Urinary bladder (tissue), 3 donors: ENCODE measurements at regions not wholly inside any gene's neighbourhood (a gene's known extent, or its start where the extent isn't known, plus 50 kb on each side); places are given as distances from the start of the nearest gene placed in this dataset.
"Not testable (repeated sequence)": the region's sequence is repeated elsewhere in the genome, so short reads cannot be mapped to it uniquely, and the experiment has no call there.

ENCODE experiments used
- DNase-seq: peaks from one replicate; pipeline ENCODE4 v3.0.0-alpha.2; 2015; ENCODE audit errors: extremely low spot score
- H3K27ac ChIP-seq: one replicate; pipeline ENCODE4 v1.5.1; 2013; ENCODE audit warnings: low read depth, mild to moderate bottlenecking, moderate library complexity
- H3K36me3 ChIP-seq: one replicate; pipeline ENCODE4 v1.6.1; 2013; ENCODE audit warnings: mild to moderate bottlenecking, moderate library complexity; ENCODE audit not compliant: insufficient read depth
- H3K4me1 ChIP-seq: one replicate; pipeline ENCODE4 v1.6.1; 2013; ENCODE audit warnings: mild to moderate bottlenecking, moderate library complexity; ENCODE audit not compliant: insufficient read depth
- H3K4me3 ChIP-seq: one replicate; pipeline ENCODE4 v1.5.1; 2013; ENCODE audit warnings: low read depth, low read length
- WGBS: extraction: QIAGEN DNeasy Blood & Tissue Kit; methylation state at CpG from one replicate; pipeline ENCODE4 v1.1.7; 2013; 5-methylcytosine and 5-hydroxymethylcytosine counted together
- donor health status: healthy with polysubstance abuse.
- donor health status: healthy.

- DNase-seq: no peak
- 63% methylated on average over 4 of the region's 4 CpGs for WGBS
- H3K27ac ChIP-seq: no peak overlapping the region
Measured at GRCh38 chr3:101995371-101996046, 146.2 kb downstream of the NFKBIZ start.

DNA sequence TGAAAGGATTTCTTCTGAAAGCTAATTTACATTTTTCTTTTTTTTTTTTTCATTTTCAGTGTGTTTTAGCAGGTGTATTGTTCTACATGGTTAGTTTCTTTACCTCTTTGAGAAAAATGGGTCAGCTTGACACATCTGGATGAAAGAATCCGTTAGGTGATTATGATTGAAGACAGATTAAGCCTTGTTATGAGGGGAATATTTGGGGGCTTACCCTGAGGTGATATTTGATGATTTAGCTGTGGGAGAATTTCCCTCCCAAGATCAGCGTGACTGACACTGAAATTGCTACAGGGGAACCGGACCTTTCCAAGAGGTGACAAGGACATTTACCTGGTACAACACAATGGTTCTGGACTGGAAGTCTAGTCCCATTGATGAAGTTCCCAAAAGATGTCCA lies 147.5 kb downstream of the NFKBIZ start:
- Histone ChIP-seq H3K27ac (no peak overlapping the region), H3K36me3 (no peaks in the 10 kb centered on the region), H3K4me1 (no peaks in the 10 kb centered on the region), H3K4me3 (no peak overlapping the region)
- 96% methylated on average over 3 of the region's 3 CpGs for WGBS
- DNase-seq: no peak

More at GRCh38 chr3:101995371-101996046, 146.2 kb downstream of the NFKBIZ start:
- Histone ChIP-seq H3K36me3 (no peaks in the 10 kb centered on the region), H3K4me1 (no peaks in the 10 kb centered on the region), H3K4me3 (no peak overlapping the region)

- no peak for DNase-seq
- H3K4me1 ChIP-seq: no peaks in the 10 kb centered on the region
- 80% methylated on average over 3 of the region's 3 CpGs for WGBS
Measured at GRCh38 chr3:101998256-101998926, 149.1 kb downstream of the NFKBIZ start.

GRCh38 chr3:101999177-101999779 lies 150.0 kb downstream of the NFKBIZ start:
- H3K36me3 ChIP-seq: no peaks in the 10 kb centered on the region
- no peak overlapping the region for H3K4me3 ChIP-seq
- DNase-seq: no peak
- no peaks in the 10 kb centered on the region for H3K4me1 ChIP-seq
- H3K27ac ChIP-seq: no peak overlapping the region
- 81% methylated on average over 3 of the region's 3 CpGs for WGBS

More at GRCh38 chr3:101998256-101998926, 149.1 kb downstream of the NFKBIZ start:
- Histone ChIP-seq H3K27ac (no peak overlapping the region), H3K4me3 (no peak overlapping the region), H3K36me3 (no peaks in the 10 kb centered on the region)

GRCh38 chr3:102000620-102001209 lies 151.4 kb downstream of the NFKBIZ start:
- H3K4me1 ChIP-seq: no peaks in the 10 kb centered on the region
- H3K4me3 ChIP-seq: no peak overlapping the region
- no peak overlapping the region for H3K27ac ChIP-seq
- H3K36me3 ChIP-seq: no peaks in the 10 kb centered on the region
- WGBS: 89% methylated on average over 3 of the region's 3 CpGs
- no peak for DNase-seq

GRCh38 chr3:102002056-102002455 lies 152.7 kb downstream of the NFKBIZ start:
- H3K4me3 ChIP-seq: no peak overlapping the region
- DNase-seq: no peak
- H3K36me3 ChIP-seq: no peaks in the 10 kb centered on the region
- 94% methylated on average over 1 of the region's 1 CpG for WGBS
- no peak overlapping the region for H3K27ac ChIP-seq
- no peaks in the 10 kb centered on the region for H3K4me1 ChIP-seq

DNA sequence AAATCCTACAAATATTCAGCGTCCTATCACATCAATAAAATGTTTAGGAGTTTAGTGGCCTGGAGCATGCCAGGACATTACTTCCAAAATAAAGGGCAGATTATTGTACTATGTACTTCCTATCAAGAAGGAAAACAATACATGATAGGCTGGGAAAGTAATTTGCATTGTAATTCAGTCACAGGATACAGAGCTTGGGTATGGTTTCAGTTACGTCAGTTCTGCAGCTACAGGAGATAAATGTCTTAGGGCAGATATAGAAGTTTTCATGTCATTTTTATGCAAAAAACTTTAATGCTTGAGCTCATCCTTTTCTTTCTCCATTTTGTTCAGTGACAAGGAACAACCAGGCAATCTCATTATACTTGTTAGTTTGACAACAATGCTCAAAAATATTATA lies 155.2 kb downstream of the NFKBIZ start:
- DNase-seq: no peak
- WGBS: 93% methylated on average over 2 of the region's 2 CpGs
- no peaks in the 10 kb centered on the region for H3K36me3 ChIP-seq
- no peak overlapping the region for H3K4me3 ChIP-seq
- H3K27ac ChIP-seq: no peak overlapping the region
- no peaks in the 10 kb centered on the region for H3K4me1 ChIP-seq

GRCh38 chr3:102005551-102005950 lies 156.2 kb downstream of the NFKBIZ start:
- H3K4me1 ChIP-seq: no peaks in the 10 kb centered on the region

DNA sequence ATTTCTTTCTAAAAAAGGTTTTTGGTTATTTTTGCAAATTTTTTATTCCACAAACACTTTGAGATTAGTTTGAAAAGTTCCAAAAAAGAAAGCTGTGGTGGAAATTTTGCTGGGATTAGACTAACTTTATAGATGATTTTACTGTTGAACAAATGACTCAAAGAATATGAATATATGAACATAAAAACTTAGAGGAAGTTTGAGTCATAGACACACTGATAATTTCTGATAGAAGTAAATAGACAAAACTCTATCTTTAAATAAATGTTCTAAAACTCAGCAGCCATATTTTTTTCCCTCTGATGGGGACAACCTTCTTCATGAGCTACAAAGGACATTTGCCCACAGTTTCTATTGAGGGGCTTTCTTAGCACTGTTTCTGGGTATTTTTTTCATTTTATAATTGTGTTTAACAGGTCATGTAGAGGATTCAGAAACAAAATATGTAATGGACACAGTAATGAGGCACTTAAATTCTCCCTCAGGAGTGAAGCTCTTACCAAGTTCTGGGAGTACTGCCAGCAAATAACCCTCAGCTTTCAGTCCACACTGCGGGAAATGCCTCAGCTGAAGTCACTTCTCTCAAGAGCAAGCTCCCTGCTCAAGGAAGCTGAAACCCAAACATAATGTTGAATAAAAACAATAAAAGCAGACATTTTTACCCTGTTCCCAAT lies 157.6 kb downstream of the NFKBIZ start:
- DNase-seq: peak; percentile 17
- Histone ChIP-seq H3K36me3 (no peaks in the 10 kb centered on the region), H3K4me1 (no peaks in the 10 kb centered on the region), H3K27ac (no peak overlapping the region), H3K4me3 (no peak overlapping the region)
- WGBS: 20% methylated on average over 1 of the region's 1 CpG

More at GRCh38 chr3:102005551-102005950, 156.2 kb downstream of the NFKBIZ start:
- Histone ChIP-seq H3K36me3 (no peaks in the 10 kb centered on the region), H3K27ac (no peak overlapping the region), H3K4me3 (no peak overlapping the region)
- DNase-seq: no peak

DNA sequence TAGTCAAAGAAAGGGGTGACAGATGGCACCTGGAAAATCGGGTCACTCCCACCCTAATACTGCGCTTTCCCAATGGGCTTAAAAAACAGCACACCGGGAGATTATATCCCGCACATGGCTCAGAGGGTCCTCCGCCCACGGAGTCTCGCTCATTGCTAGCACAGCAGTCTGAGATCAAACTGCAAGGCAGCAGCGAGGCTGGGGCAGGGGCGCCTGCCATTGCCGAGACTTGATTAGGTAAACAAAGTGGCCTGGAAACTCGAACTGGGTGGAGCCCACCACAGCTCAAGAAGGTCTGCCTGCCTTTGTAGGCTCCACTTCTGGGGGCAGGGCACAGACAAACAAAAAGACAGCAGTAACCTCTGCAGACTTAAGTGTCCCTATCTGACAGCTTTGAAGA lies 159.1 kb downstream of the NFKBIZ start:
- not testable (repeated sequence) for DNase-seq, H3K36me3 ChIP-seq, H3K4me1 ChIP-seq, H3K4me3 ChIP-seq, H3K27ac ChIP-seq
- WGBS: 96% methylated on average over 11 of the region's 11 CpGs

DNA sequence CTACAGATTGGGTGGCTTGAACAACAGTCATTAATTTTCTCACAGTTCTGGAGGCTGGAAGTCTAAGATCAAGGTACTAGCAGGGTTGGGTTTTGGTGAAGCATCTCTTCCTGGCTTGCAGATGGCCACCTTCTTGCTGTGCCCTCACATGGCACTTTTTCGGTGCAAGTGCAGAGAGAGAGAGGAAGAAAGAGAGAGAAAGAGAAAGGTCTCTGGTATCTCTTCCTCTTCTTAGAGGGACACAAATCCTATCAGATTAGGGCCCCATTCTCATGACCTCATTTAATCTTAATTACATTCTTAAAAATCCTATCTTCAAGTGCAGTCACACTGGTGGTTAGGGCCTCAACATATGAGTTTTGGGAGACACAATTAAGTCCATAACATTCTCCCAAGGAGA lies 167.1 kb downstream of the NFKBIZ start:
- Histone ChIP-seq H3K27ac (no peak overlapping the region), H3K36me3 (no peaks in the 10 kb centered on the region), H3K4me1 (peaks cover 2% of the 10 kb centered on the region), H3K4me3 (no peak overlapping the region)
- no peak for DNase-seq
- 100% methylated on average over 1 of the region's 1 CpG for WGBS

- peaks cover 2% of the 10 kb centered on the region for H3K4me1 ChIP-seq
- no peak overlapping the region for H3K27ac ChIP-seq
- no peak for DNase-seq
- H3K36me3 ChIP-seq: no peaks in the 10 kb centered on the region
- no peak overlapping the region for H3K4me3 ChIP-seq
- 52% methylated on average over 2 of the region's 2 CpGs for WGBS
Measured at GRCh38 chr3:102017784-102018183, 168.5 kb downstream of the NFKBIZ start.

GRCh38 chr3:102018551-102018950 lies 169.2 kb downstream of the NFKBIZ start:
- H3K27ac ChIP-seq: no peak overlapping the region
- WGBS: 82% methylated on average over 7 of the region's 7 CpGs
- no peak for DNase-seq
- H3K4me1 ChIP-seq: peaks cover 2% of the 10 kb centered on the region
- no peaks in the 10 kb centered on the region for H3K36me3 ChIP-seq
- H3K4me3 ChIP-seq: no peak overlapping the region
